OCI-LY7 (cell line): ENCODE measurements at regions not wholly inside any gene's neighbourhood (a gene's known extent, or its start where the extent isn't known, plus 50 kb on each side); places are given as distances from the start of the nearest gene placed in this dataset.

Experiments used
- BruUV-seq: library from RNA; stranded (reverse); fragments of 400-500 nt; replicated peaks from 2 replicates; lab custom pipeline; 2021; lab: Mats Ljungman, UMichigan
- CTCF ChIA-PET: fragments of 300-600 bp; sonication (Branson Sonifier 250); formaldehyde crosslinking; loops from one replicate; lab custom pipeline; 2022; ENCODE audit warnings: antibody characterized with exemption; ENCODE audit not compliant: unreplicated experiment; lab: Charles Lee
- POLR2A ChIA-PET: fragments of 300-600 bp; sonication (Branson Sonifier 250); formaldehyde crosslinking; loops from one replicate; lab custom pipeline; 2022; ENCODE audit warnings: antibody characterized with exemption; lab: Charles Lee
- DNase-seq: peaks from one replicate; pipeline ENCODE4 v3.0.0-alpha.2; 2015; ENCODE audit warnings: low spot score
- H2AFZ ChIP-seq: fragments of 200-600 bp; sonication (generic), shearing (Covaris generic); 2 replicates; pipeline ENCODE4 v1.6.1; 2014; ENCODE audit warnings: mild to moderate bottlenecking, antibody characterized with exemption, low read length, moderate library complexity
- H3K27ac ChIP-seq: fragments of 200-600 bp; sonication (generic); 2 replicates; pipeline ENCODE4 v1.5.1; 2014; ENCODE audit warnings: mixed run types, low read depth, mild to moderate bottlenecking, moderate library complexity, low read length, inconsistent platforms; ENCODE audit not compliant: poor library complexity, severe bottlenecking
- H3K36me3 ChIP-seq: fragments of 200-600 bp; sonication (generic); 2 replicates; pipeline ENCODE4 v1.6.1; 2014; ENCODE audit warnings: mild to moderate bottlenecking, antibody characterized with exemption, low read length, moderate library complexity, mixed read lengths; ENCODE audit not compliant: insufficient read depth
- H3K4me1 ChIP-seq: fragments of 200-600 bp; sonication (generic); 2 replicates; pipeline ENCODE4 v1.5.1; 2014; ENCODE audit warnings: mild to moderate bottlenecking, low read length; ENCODE audit not compliant: insufficient read depth, poor library complexity, severe bottlenecking
- H3K4me2 ChIP-seq: fragments of 200-600 bp; sonication (generic); 2 replicates; pipeline ENCODE4 v1.6.1; 2014; ENCODE audit warnings: mild to moderate bottlenecking, low read length
- H3K4me3 ChIP-seq: fragments of 200-600 bp; sonication (generic); 2 replicates; pipeline ENCODE4 v1.5.1; 2014; ENCODE audit warnings: mild to moderate bottlenecking, low read depth, low read length; ENCODE audit not compliant: poor library complexity, severe bottlenecking
- H3K79me2 ChIP-seq: fragments of 200-600 bp; sonication (generic); 2 replicates; pipeline ENCODE4 v1.6.1; 2016; ENCODE audit warnings: low read depth, mild to moderate bottlenecking, low read length, moderate library complexity, mixed read lengths; ENCODE audit not compliant: insufficient read depth
- H3K9me2 ChIP-seq: fragments of 200-600 bp; sonication (generic); 2 replicates; pipeline ENCODE4 v1.6.1; 2016; ENCODE audit warnings: mild to moderate bottlenecking, low read length, mixed read lengths; ENCODE audit not compliant: insufficient read depth
- H3K9me3 ChIP-seq: fragments of 200-600 bp; sonication (generic); 2 replicates; pipeline ENCODE4 v1.6.1; 2014; ENCODE audit warnings: mild to moderate bottlenecking, mixed run types, low read length, mixed read lengths
- H4K20me1 ChIP-seq: fragments of 200-600 bp; sonication (generic); 2 replicates; pipeline ENCODE4 v1.6.1; 2014; ENCODE audit warnings: mild to moderate bottlenecking, antibody characterized with exemption, low read length, moderate library complexity, mixed read lengths; ENCODE audit not compliant: insufficient read depth
- CTCF ChIP-seq: fragments of 200-600 bp; sonication (generic); conservative IDR thresholded peaks from 2 replicates; pipeline ENCODE4 v1.5.1; 2014; ENCODE audit warnings: mild to moderate bottlenecking, antibody characterized with exemption, low read length, moderate library complexity, mixed read lengths
- EZH2phosphoT487 ChIP-seq: fragments of 200-600 bp; sonication (generic); IDR thresholded peaks from 2 replicates; pipeline ENCODE4 v1.6.1; 2018; ENCODE audit warnings: low read depth, borderline replicate concordance, mild to moderate bottlenecking, mixed run types, antibody characterized with exemption, low read length, moderate library complexity, mixed read lengths
- intact Hi-C: fragments of 100-400 bp; cut with micrococcal nuclease; formaldehyde crosslinking; loops from one replicate; pipeline ENCODE4 v1.10.0; 2022; ENCODE audit not compliant: unreplicated experiment

GRCh38 chr21:17929510-17929909 is 110.4 kb upstream of the C21orf91 start:
- intact Hi-C loops, result loop anchor here (10.0 kb wide), 2 partner anchors 155 to 545 kb away; no protein-coding TSS in a partner anchor
- Histone ChIP-seq H4K20me1 (no peaks in the 10 kb centered on the region), H2AFZ (no peak overlapping the region), H3K9me2 (no peaks in the 10 kb centered on the region), H3K4me3 (no peak overlapping the region), H3K4me1 (no peaks in the 10 kb centered on the region), H3K27ac (no peak overlapping the region), H3K79me2 (no peaks in the 10 kb centered on the region), H3K36me3 (no peaks in the 10 kb centered on the region), H3K9me3 (no peaks in the 10 kb centered on the region), H3K4me2 (no peak overlapping the region)
- POLR2A ChIA-PET, result no interaction called here
- CTCF ChIA-PET, result no interaction called here
- DNase-seq, result no peak
- TF ChIP-seq CTCF, result no peak
- TF ChIP-seq EZH2phosphoT487, result no peak
- BruUV-seq, result no TSS peak

- POLR2A ChIA-PET, result interaction anchor here (0.9 to 1.1 kb wide), 3 partner anchors 9 to 111 kb away, joined by 3 read pairs; no protein-coding TSS in a partner anchor
- intact Hi-C loops, result loop anchor here (1.0 to 10.0 kb wide), 3 partner anchors 151 to 541 kb away; no protein-coding TSS in a partner anchor
These were observed 106.7 kb upstream of the C21orf91 start for GRCh38 chr21:17925899-17926298.

More at GRCh38 chr21:17925899-17926298, 106.7 kb upstream of the C21orf91 start:
- H3K79me2 ChIP-seq, result no peaks in the 10 kb centered on the region
- no peaks in the 10 kb centered on the region for H3K9me2 ChIP-seq
- H2AFZ ChIP-seq, result no peak overlapping the region
- CTCF ChIA-PET, result no interaction called here
- BruUV-seq, result no TSS peak
- H3K4me1 ChIP-seq, result no peaks in the 10 kb centered on the region
- TF ChIP-seq CTCF (peak; percentile 77), EZH2phosphoT487 (no peak)
- no peak overlapping the region for H3K4me3 ChIP-seq
- no peaks in the 10 kb centered on the region for H3K36me3 ChIP-seq
- no peaks in the 10 kb centered on the region for H3K9me3 ChIP-seq
- H3K27ac ChIP-seq, result no peak overlapping the region
- H3K4me2 ChIP-seq, result no peak overlapping the region
- no peaks in the 10 kb centered on the region for H4K20me1 ChIP-seq
- peak; percentile 21 for DNase-seq
